Activated CD8-positive, alpha-beta T cell treated with anti-CD3 and anti-CD28 coated beads for 36 hours (primary cell): ENCODE measurements at regions not wholly inside any gene's neighbourhood (a gene's known extent, or its start where the extent isn't known, plus 50 kb on each side); places are given as distances from the start of the nearest gene placed in this dataset.

Source experiments
- ATAC-seq: fragments of 200-7000 bp; cut with Tn5 transposase; one replicate; pipeline ENCODE4 v1.10.0; 2021; ENCODE audit warnings: mild to moderate bottlenecking, moderate library complexity
- CTCF ChIA-PET: fragments of 350-600 bp; sonication (Branson Sonifier 250); formaldehyde crosslinking; loops from one replicate; lab custom pipeline; 2021; ENCODE audit warnings: antibody characterized with exemption; lab: Charles Lee
- POLR2A ChIA-PET: fragments of 350-600 bp; sonication (Branson Sonifier 250); formaldehyde crosslinking; loops from one replicate; lab custom pipeline; 2021; ENCODE audit warnings: antibody characterized with exemption; lab: Charles Lee
- DNase-seq: peaks from one replicate; pipeline ENCODE4 v3.0.0-alpha.2; 2020
- H3K27ac Mint-ChIP-seq: one replicate; pipeline ENCODE4 v1.8.0; 2021; ENCODE audit warnings: mild to moderate bottlenecking, mixed read lengths
- H3K27me3 Mint-ChIP-seq: one replicate; pipeline ENCODE4 v1.8.0; 2021; ENCODE audit warnings: mixed read lengths
- H3K36me3 Mint-ChIP-seq: one replicate; pipeline ENCODE4 v1.8.0; 2021; ENCODE audit warnings: low read depth, mixed read lengths
- H3K4me1 Mint-ChIP-seq: one replicate; pipeline ENCODE4 v1.8.0; 2021; ENCODE audit warnings: low read depth, mixed read lengths
- H3K4me3 Mint-ChIP-seq: one replicate; pipeline ENCODE4 v1.8.0; 2021; ENCODE audit warnings: mild to moderate bottlenecking, moderate library complexity, mixed read lengths
- H3K9me3 Mint-ChIP-seq: one replicate; pipeline ENCODE4 v1.8.0; 2021; ENCODE audit warnings: mixed read lengths
- CTCF ChIP-seq: fragments of 200-600 bp; IDR thresholded peaks from one replicate; pipeline ENCODE4 v1.8.0; 2022; ENCODE audit warnings: antibody characterized with exemption, mild to moderate bottlenecking
- intact Hi-C: fragments of 100-400 bp; cut with micrococcal nuclease; formaldehyde crosslinking; loops from one replicate; pipeline ENCODE4 v1.10.0; 2022

GRCh38 chr4:74665346-74665745 is 129.0 kb downstream of the BTC start:
- no peak for TF ChIP-seq CTCF
- Mint-ChIP-seq H3K9me3 (no peaks in the 10 kb centered on the region), H3K36me3 (no peaks in the 10 kb centered on the region), H3K4me3 (no peak overlapping the region), H3K27ac (no peak overlapping the region), H3K4me1 (no peaks in the 10 kb centered on the region), H3K27me3 (peaks cover 3% of the 10 kb centered on the region)
- ChIA-PET CTCF (interaction anchor here (3.2 kb wide), 1 partner anchor 10 kb away, joined by 9 read pairs; no protein-coding TSS in a partner anchor), POLR2A (no interaction called here)
- intact Hi-C loops, result no loop called here
- DNase-seq (no peak), ATAC-seq (no peak)

- CTCF ChIA-PET, result interaction anchor here (3.2 kb wide), 1 partner anchor 9 kb away, joined by 9 read pairs; no protein-coding TSS in a partner anchor
- POLR2A ChIA-PET, result no interaction called here
- Mint-ChIP-seq H3K27me3 (peaks cover 6% of the 10 kb centered on the region), H3K4me3 (no peak overlapping the region), H3K36me3 (no peaks in the 10 kb centered on the region), H3K27ac (no peak overlapping the region), H3K9me3 (no peaks in the 10 kb centered on the region), H3K4me1 (no peaks in the 10 kb centered on the region)
- ATAC-seq, result no peak
- DNase-seq, result no peak
- TF ChIP-seq CTCF, result no peak
- intact Hi-C loops, result no loop called here
Observed at GRCh38 chr4:74665876-74666275, 128.4 kb downstream of the BTC start.

- no peak overlapping the region for H3K27ac Mint-ChIP-seq
- ATAC-seq (no peak), DNase-seq (no peak)
- POLR2A ChIA-PET, result no interaction called here
- H3K36me3 Mint-ChIP-seq, result no peaks in the 10 kb centered on the region
- intact Hi-C loops, result no loop called here
- H3K9me3 Mint-ChIP-seq, result no peaks in the 10 kb centered on the region
- H3K27me3 Mint-ChIP-seq, result peaks cover 5% of the 10 kb centered on the region
- no peak overlapping the region for H3K4me3 Mint-ChIP-seq
- CTCF ChIA-PET, result interaction anchor here (1.1 to 3.2 kb wide), 4 partner anchors 8 to 347 kb away, joined by 3 to 9 read pairs (median 4); no protein-coding TSS in a partner anchor
- no peaks in the 10 kb centered on the region for H3K4me1 Mint-ChIP-seq
- TF ChIP-seq CTCF, result no peak
Observed at GRCh38 chr4:74667438-74667837, 126.9 kb downstream of the BTC start.

- H3K4me3 Mint-ChIP-seq, result no peak overlapping the region
- TF ChIP-seq CTCF, result no peak
- peaks cover 5% of the 10 kb centered on the region for H3K27me3 Mint-ChIP-seq
- intact Hi-C loops, result no loop called here
- no peaks in the 10 kb centered on the region for H3K4me1 Mint-ChIP-seq
- CTCF ChIA-PET, result interaction anchor here (1.2 to 1.4 kb wide), 2 partner anchors 292 to 348 kb away, joined by 4 to 5 read pairs; no protein-coding TSS in a partner anchor
- no peaks in the 10 kb centered on the region for H3K36me3 Mint-ChIP-seq
- H3K27ac Mint-ChIP-seq, result no peak overlapping the region
- H3K9me3 Mint-ChIP-seq, result no peaks in the 10 kb centered on the region
- DNase-seq, result no peak
- POLR2A ChIA-PET, result no interaction called here
- no peak for ATAC-seq
Observed at GRCh38 chr4:74667944-74668343, 126.4 kb downstream of the BTC start.

GRCh38 chr4:74669702-74670101 is 124.6 kb downstream of the BTC start:
- H3K4me3 Mint-ChIP-seq, result no peak overlapping the region
- no peak for DNase-seq
- peaks cover 8% of the 10 kb centered on the region for H3K27me3 Mint-ChIP-seq
- no peaks in the 10 kb centered on the region for H3K9me3 Mint-ChIP-seq
- POLR2A ChIA-PET, result no interaction called here
- no peaks in the 10 kb centered on the region for H3K4me1 Mint-ChIP-seq
- CTCF ChIA-PET, result interaction anchor here (1.0 kb wide), 1 partner anchor 292 kb away, joined by 4 read pairs; no protein-coding TSS in a partner anchor
- ATAC-seq, result no peak
- no peak for TF ChIP-seq CTCF
- no peaks in the 10 kb centered on the region for H3K36me3 Mint-ChIP-seq
- H3K27ac Mint-ChIP-seq, result no peak overlapping the region
- intact Hi-C loops, result loop anchor here (5.0 to 10.0 kb wide), 4 partner anchors 135 to 445 kb away; no protein-coding TSS in a partner anchor
